Lower lobe of right lung (tissue), 2 donors: ENCODE measurements at regions not wholly inside any gene's neighbourhood (a gene's known extent, or its start where the extent isn't known, plus 50 kb on each side); places are given as distances from the start of the nearest gene placed in this dataset.

Experiments used
- ATAC-seq, 2 donors: fragments of 200-7000 bp; cut with Tn5 transposase; one replicate each; pipeline ENCODE4 v1.9.1; 2020 to 2022; ENCODE audit warnings: mild to moderate bottlenecking in 2 of 2, moderate library complexity in 2 of 2
- DNase-seq: peaks from one replicate; pipeline ENCODE4 v3.0.0-alpha.2; 2020
- H3K27ac ChIP-seq: fragments of 200-600 bp; one replicate; pipeline ENCODE4 v1.8.0; 2022
- H3K27me3 ChIP-seq: fragments of 200-600 bp; one replicate; pipeline ENCODE4 v1.8.0; 2022; ENCODE audit warnings: low read depth
- H3K36me3 ChIP-seq: fragments of 200-600 bp; one replicate; pipeline ENCODE4 v1.8.0; 2022; ENCODE audit warnings: mild to moderate bottlenecking
- H3K4me1 ChIP-seq: fragments of 200-600 bp; one replicate; pipeline ENCODE4 v1.8.0; 2022
- H3K4me3 ChIP-seq: fragments of 200-600 bp; one replicate; pipeline ENCODE4 v1.8.0; 2022; ENCODE audit warnings: mild to moderate bottlenecking
- H3K9me3 ChIP-seq: fragments of 200-600 bp; one replicate; pipeline ENCODE4 v1.8.0; 2022
- intact Hi-C: fragments of 100-400 bp; cut with DNase I; formaldehyde crosslinking; loops from one replicate; pipeline ENCODE4 v1.11.0; 2022
- TF ChIP-seq, protein P1 (sequence below): fragments of 200-600 bp; IDR thresholded peaks from one replicate; pipeline ENCODE4 v1.8.0; 2022; ENCODE audit warnings: antibody characterized with exemption, mild to moderate bottlenecking
- donor health status: DM: no; HTN: yes; CAD: no; lungs with severe emphysema.

GRCh38 chr6:56329271-56330050, 82.1 kb upstream of the COL21A1 start:
- H3K27ac ChIP-seq: no peak overlapping the region
- no peak for DNase-seq
- no peaks in the 10 kb centered on the region for H3K27me3 ChIP-seq
- H3K4me3 ChIP-seq: no peak overlapping the region
- H3K4me1 ChIP-seq: no peaks in the 10 kb centered on the region
- no peaks in the 10 kb centered on the region for H3K9me3 ChIP-seq
- no peaks in the 10 kb centered on the region for H3K36me3 ChIP-seq
- TF ChIP-seq, protein P1, sequence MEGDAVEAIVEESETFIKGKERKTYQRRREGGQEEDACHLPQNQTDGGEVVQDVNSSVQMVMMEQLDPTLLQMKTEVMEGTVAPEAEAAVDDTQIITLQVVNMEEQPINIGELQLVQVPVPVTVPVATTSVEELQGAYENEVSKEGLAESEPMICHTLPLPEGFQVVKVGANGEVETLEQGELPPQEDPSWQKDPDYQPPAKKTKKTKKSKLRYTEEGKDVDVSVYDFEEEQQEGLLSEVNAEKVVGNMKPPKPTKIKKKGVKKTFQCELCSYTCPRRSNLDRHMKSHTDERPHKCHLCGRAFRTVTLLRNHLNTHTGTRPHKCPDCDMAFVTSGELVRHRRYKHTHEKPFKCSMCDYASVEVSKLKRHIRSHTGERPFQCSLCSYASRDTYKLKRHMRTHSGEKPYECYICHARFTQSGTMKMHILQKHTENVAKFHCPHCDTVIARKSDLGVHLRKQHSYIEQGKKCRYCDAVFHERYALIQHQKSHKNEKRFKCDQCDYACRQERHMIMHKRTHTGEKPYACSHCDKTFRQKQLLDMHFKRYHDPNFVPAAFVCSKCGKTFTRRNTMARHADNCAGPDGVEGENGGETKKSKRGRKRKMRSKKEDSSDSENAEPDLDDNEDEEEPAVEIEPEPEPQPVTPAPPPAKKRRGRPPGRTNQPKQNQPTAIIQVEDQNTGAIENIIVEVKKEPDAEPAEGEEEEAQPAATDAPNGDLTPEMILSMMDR: no peak
- intact Hi-C loops: no loop called here
- no peak for ATAC-seq

GRCh38 chr6:56328728-56329090, 81.3 kb upstream of the COL21A1 start:
- TF ChIP-seq, protein P1: no peak
- Histone ChIP-seq H3K36me3 (no peaks in the 10 kb centered on the region), H3K27ac (no peak overlapping the region), H3K4me1 (no peaks in the 10 kb centered on the region), H3K27me3 (no peaks in the 10 kb centered on the region), H3K9me3 (no peaks in the 10 kb centered on the region), H3K4me3 (no peak overlapping the region)
- ATAC-seq (no peak), DNase-seq (no peak)
- intact Hi-C loops: no loop called here

GRCh38 chr6:56327946-56328727, 80.8 kb upstream of the COL21A1 start:
- ATAC-seq: no peak
- no peaks in the 10 kb centered on the region for H3K27me3 ChIP-seq
- no peaks in the 10 kb centered on the region for H3K36me3 ChIP-seq
- H3K4me3 ChIP-seq: no peak overlapping the region
- H3K4me1 ChIP-seq: no peaks in the 10 kb centered on the region
- no peaks in the 10 kb centered on the region for H3K9me3 ChIP-seq
- H3K27ac ChIP-seq: no peak overlapping the region
- intact Hi-C loops: no loop called here
- DNase-seq: no peak
- TF ChIP-seq, protein P1: no peak

DNA sequence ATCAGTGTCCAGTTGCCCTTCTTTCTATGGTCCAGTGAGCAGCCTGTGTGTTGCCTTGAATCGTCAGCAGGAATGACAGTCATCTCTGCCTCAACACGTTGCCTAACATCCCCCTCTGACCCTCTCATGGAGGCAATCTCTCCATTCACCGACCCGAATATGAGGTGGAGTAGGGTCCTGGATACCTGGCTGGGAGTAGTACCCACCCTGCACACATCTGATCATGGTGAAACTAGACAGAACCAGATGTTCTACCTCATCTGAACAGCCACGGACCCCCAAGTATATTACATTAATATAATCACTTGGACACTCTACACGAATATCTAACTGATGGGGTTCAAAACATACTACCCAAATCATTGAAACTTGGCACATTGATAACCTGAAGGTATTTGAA, 77.0 kb upstream of the COL21A1 start:
- intact Hi-C loops: no loop called here
- DNase-seq: no peak
- Histone ChIP-seq H3K9me3 (no peaks in the 10 kb centered on the region), H3K27me3 (no peaks in the 10 kb centered on the region), H3K27ac (no peak overlapping the region), H3K4me1 (no peaks in the 10 kb centered on the region), H3K36me3 (no peaks in the 10 kb centered on the region), H3K4me3 (no peak overlapping the region)
- ATAC-seq: peak in 1 of 2 donors; percentile 29
- TF ChIP-seq, protein P1: no peak

GRCh38 chr6:56318851-56319250, 71.5 kb upstream of the COL21A1 start:
- ATAC-seq (peak; percentile 41 to 56), DNase-seq (no peak)
- no peak overlapping the region for H3K27ac ChIP-seq
- no peak overlapping the region for H3K4me3 ChIP-seq
- H3K4me1 ChIP-seq: no peaks in the 10 kb centered on the region
- no peaks in the 10 kb centered on the region for H3K9me3 ChIP-seq
- intact Hi-C loops: no loop called here
- H3K36me3 ChIP-seq: no peaks in the 10 kb centered on the region
- TF ChIP-seq, protein P1: no peak
- no peaks in the 10 kb centered on the region for H3K27me3 ChIP-seq
